ENCODE measurements at regions not wholly inside any gene's neighbourhood (a gene's known extent, or its start where the extent isn't known, plus 50 kb on each side); places are given as distances from the start of the nearest gene placed in this dataset.

- H3K9ac ChIP-seq (ENCODE audit: low read depth, low read length): no peak overlapping the region
- peaks cover 17 to 70% of the 10 kb centered on the region in 2 experiments for H3K79me1 ChIP-seq (ENCODE audit: low read depth in 1 of 2, low read length in 2 of 2)
- H3K23ac ChIP-seq (ENCODE audit: low read depth, low read length): no peak overlapping the region
- POLR2A ChIA-PET (ENCODE audit: unreplicated experiment): no interaction called here
- DNase-seq (no peak), ATAC-seq (ENCODE audit: low read depth) (no peak)
- CTCF ChIA-PET: no interaction called here
- H2BK5ac ChIP-seq (ENCODE audit: low read depth, low read length, poor library complexity, severe bottlenecking): no peak overlapping the region
- H4K91ac ChIP-seq (ENCODE audit: insufficient read depth, low read depth, low read length): no peak overlapping the region
- intact Hi-C loops (cut with micrococcal nuclease): no loop called here
- no peak overlapping the region for H3K4me3 ChIP-seq (ENCODE audit: insufficient read depth, low read depth, low read length)
- H3K14ac ChIP-seq (replicated peaks; ENCODE audit: low read depth, low read length): no peak overlapping the region
- H3K27ac ChIP-seq (ENCODE audit: insufficient read depth, low read length): no peak overlapping the region
- BruUV-seq (replicated peaks): no TSS peak
- no peak overlapping the region for H4K5ac ChIP-seq (ENCODE audit: low read depth, low read length)
- no peaks in the 10 kb centered on the region for H3K9me3 ChIP-seq (ENCODE audit: control insufficient read depth, insufficient read depth, low read length)
- H3K9me1 ChIP-seq (ENCODE audit: insufficient read depth, low read length): no peaks in the 10 kb centered on the region
- peaks cover 5% of the 10 kb centered on the region; the same call in 1 of the 2 replicates for H3K4me1 ChIP-seq (ENCODE audit: control insufficient read depth, insufficient read depth, low read length)
- H3K18ac ChIP-seq (ENCODE audit: low read depth, low read length): no peak overlapping the region
- no peak overlapping the region for H2BK20ac ChIP-seq (ENCODE audit: low read depth, low read length)
- TF ChIP-seq CHD1 (IDR thresholded peaks at IDR 0.05; ENCODE audit: low read depth, low read length): no peak
- in situ Hi-C loops (cut with MboI; ENCODE audit: low sequenced_read_pairs): no loop called here
- peaks cover 92% of the 10 kb centered on the region for H4K20me1 ChIP-seq (ENCODE audit: insufficient read depth, low read length)
- no peaks in the 10 kb centered on the region for H3K27me3 ChIP-seq (ENCODE audit: control insufficient read depth, insufficient read depth, low read length)
- no peak overlapping the region for H4K8ac ChIP-seq (ENCODE audit: low read depth in 2 of 2, low read length in 2 of 2)
- dilution Hi-C loops (cut with HindIII; ENCODE audit: low sequenced_read_pairs, unreplicated experiment): no loop called here
- H3K56ac ChIP-seq (ENCODE audit: extremely low read depth, insufficient read depth, low read length): no peak overlapping the region
- no peak overlapping the region for H2AK5ac ChIP-seq (ENCODE audit: low read depth, low read length)
- no peak overlapping the region for H3K4ac ChIP-seq (ENCODE audit: low read depth, low read length)
- H2AK9ac ChIP-seq (replicated peaks; ENCODE audit: low read depth, low read length, poor library complexity): no peak overlapping the region
- H3K36me3 ChIP-seq (ENCODE audit: control insufficient read depth, insufficient read depth, low read length): no peaks in the 10 kb centered on the region
- no peak overlapping the region for H2BK120ac ChIP-seq (ENCODE audit: low read depth, low read length)
- no peak overlapping the region for H2AFZ ChIP-seq (replicated peaks; ENCODE audit: low read length, poor library complexity)
- 79% methylated on average over 4 of the region's 6 CpGs; no CpG with 5 or more reads in 1 of the 2 experiments for WGBS, 2 experiments (ENCODE audit: extremely low coverage in 2 of 2, insufficient read length in 1 of 2)
- no peak overlapping the region for H3K4me2 ChIP-seq (ENCODE audit: low read depth, low read length)
- no peak overlapping the region for H2BK15ac ChIP-seq (ENCODE audit: low read depth, low read length)
These were observed 150.9 kb upstream of the CIBAR2 start for GRCh38 chr16:85263239-85263585.

Data from IMR-90 (cell line).